B cell (primary cell): ENCODE measurements at regions not wholly inside any gene's neighbourhood (a gene's known extent, or its start where the extent isn't known, plus 50 kb on each side); places are given as distances from the start of the nearest gene placed in this dataset.

Experiments used
- CTCF ChIP-seq: fragments of 200-600 bp; IDR thresholded peaks from one replicate; pipeline ENCODE4 v1.8.0; 2022; ENCODE audit warnings: antibody characterized with exemption, mild to moderate bottlenecking
- EZH2 ChIP-seq: IDR thresholded peaks from 2 replicates; pipeline ENCODE4 v1.6.1; 2012; ENCODE audit warnings: borderline replicate concordance, low read depth, mild to moderate bottlenecking, moderate library complexity, low read length; ENCODE audit not compliant: insufficient read depth, poor library complexity, severe bottlenecking

- TF ChIP-seq CTCF, result no peak
- no peak for TF ChIP-seq EZH2
Observed at GRCh38 chr5:155765715-155766114, 561.2 kb upstream of the SGCD start.
